ENCODE measurements at regions not wholly inside any gene's neighbourhood (a gene's known extent, or its start where the extent isn't known, plus 50 kb on each side); places are given as distances from the start of the nearest gene placed in this dataset.
"Not testable (repeated sequence)": the region's sequence is repeated elsewhere in the genome, so short reads cannot be mapped to it uniquely, and the experiment has no call there.

DNA sequence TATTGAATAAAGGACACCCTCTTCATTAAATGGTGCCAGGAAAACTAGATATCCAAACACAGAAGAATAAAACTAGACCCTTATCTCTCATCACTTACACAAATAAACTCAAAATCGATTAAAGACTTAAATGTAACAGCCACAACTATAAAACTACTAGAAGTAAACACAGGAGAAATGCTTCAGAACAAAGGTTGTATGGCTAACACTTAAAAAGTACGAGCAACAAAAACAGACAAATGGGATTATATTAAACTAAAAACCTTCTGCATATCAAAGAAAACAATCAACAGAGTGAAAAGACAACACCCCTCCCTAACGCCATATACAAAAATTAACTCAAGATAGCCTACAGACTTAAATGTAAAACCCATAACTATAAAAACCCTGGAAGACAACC lies 104.7 kb upstream of the CLEC6A start:
- DNase-seq; H3K36me3 ChIP-seq; H3K4me3 ChIP-seq; H3K27me3 ChIP-seq; H3K27ac ChIP-seq; ATAC-seq; H3K9me3 ChIP-seq; H3K4me1 ChIP-seq; intact Hi-C loops (cut with DNase I; ENCODE audit: low total_unique reads); in situ Hi-C loops (cut with MboI; ENCODE audit: low sequenced_read_pairs in 4 of 4): not testable (repeated sequence)

DNA sequence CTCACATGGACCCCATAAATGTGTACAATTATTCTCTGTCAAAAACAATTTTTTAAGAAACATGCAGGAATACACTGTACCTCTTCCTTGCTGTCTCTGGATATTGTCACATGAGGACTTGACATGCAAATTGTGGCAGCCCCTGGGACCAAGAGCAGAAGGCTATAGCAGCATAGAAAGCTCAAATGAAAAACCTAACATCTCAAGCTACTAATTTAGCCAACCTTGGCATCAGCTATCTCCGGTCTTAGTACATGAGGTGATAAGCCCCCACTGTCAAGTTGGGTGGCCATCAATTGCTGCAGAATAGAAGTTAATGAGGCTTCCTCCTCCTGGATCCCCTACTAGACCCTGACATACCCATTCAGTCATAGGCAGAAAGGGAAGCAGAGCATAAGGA lies 101.0 kb upstream of the CLEC6A start:
- in situ Hi-C loops (cut with MboI; ENCODE audit: low sequenced_read_pairs in 4 of 4), result not testable (repeated sequence)

DNA sequence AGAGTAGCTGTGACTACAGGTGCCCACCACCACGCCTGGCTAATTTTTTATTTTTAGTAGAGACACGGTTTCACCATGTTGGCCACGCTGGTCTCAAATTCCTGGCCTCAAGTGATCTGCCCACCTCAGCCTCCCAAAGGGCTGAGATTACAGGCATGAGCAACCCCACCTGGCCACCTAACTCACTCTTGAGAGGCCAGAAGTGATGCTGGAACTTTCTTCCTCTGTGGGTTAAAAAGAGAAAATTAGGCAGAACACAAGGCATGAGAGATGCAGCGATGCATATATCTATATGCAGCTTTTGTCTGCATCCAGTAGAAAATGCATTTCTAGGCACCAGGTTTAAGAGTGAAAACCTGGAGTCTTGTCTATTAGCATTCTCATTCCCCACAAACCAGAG lies 100.2 kb upstream of the CLEC6A start:
- DNase-seq; intact Hi-C loops (cut with DNase I; ENCODE audit: low total_unique reads); H3K36me3 ChIP-seq; H3K9me3 ChIP-seq; H3K4me3 ChIP-seq; H3K4me1 ChIP-seq; H3K27me3 ChIP-seq; ATAC-seq; H3K27ac ChIP-seq; in situ Hi-C loops (cut with MboI; ENCODE audit: low sequenced_read_pairs in 4 of 4): not testable (repeated sequence)

More for the DNA sequence above, 101.0 kb upstream of the CLEC6A start:
- H3K27me3 ChIP-seq; ATAC-seq; DNase-seq; H3K9me3 ChIP-seq; intact Hi-C loops (cut with DNase I; ENCODE audit: low total_unique reads); H3K36me3 ChIP-seq; H3K4me3 ChIP-seq; H3K27ac ChIP-seq; H3K4me1 ChIP-seq: not testable (repeated sequence)

DNA sequence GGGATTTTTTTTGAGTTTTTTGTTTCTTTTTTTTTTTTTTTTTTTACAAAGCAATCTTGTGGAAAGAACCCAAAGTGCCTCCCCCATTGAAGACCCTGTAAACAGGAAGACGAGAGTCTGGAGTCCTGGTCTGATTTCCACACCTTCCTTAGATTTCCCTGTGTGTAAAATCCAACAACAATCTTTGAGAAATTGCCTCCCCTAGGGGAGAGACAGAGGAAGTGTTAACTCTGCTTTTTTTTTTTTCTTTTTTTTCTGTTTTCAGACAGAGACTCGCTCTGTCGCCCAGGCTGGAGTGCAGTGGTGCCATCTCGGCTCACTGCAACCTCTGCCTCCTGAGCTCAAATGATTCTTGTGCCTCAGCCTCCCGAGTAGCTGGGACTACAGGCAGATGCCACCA lies 82.0 kb upstream of the CLEC6A start:
- intact Hi-C loops (cut with DNase I; ENCODE audit: low total_unique reads); DNase-seq; H3K4me1 ChIP-seq; H3K27me3 ChIP-seq; H3K4me3 ChIP-seq; H3K27ac ChIP-seq; ATAC-seq; H3K9me3 ChIP-seq; in situ Hi-C loops (cut with MboI; ENCODE audit: low sequenced_read_pairs in 4 of 4); H3K36me3 ChIP-seq: not testable (repeated sequence)

DNA sequence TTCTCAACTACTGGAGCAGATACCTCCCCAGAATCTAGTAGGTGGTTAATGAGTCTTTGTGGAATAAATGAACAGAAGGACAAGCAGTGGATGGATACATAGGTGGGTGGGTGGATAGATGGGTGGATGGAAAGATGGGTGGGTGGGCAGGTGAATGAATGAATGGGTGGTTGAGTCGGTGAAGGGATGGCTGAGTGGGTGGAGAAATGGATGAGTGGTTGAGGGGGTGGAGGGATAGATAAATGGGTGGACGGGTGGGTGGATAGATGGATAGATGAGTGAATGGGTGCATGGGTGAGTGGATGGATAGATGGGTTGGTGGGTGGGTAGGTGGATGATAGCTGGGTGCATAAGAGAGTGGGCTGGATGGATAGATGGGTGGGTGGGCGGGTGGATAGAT lies 80.6 kb upstream of the CLEC6A start:
- H3K9me3 ChIP-seq; ATAC-seq; DNase-seq; in situ Hi-C loops (cut with MboI; ENCODE audit: low sequenced_read_pairs in 4 of 4); H3K27ac ChIP-seq; H3K27me3 ChIP-seq; H3K4me1 ChIP-seq; intact Hi-C loops (cut with DNase I; ENCODE audit: low total_unique reads); H3K4me3 ChIP-seq; H3K36me3 ChIP-seq: not testable (repeated sequence)

DNA sequence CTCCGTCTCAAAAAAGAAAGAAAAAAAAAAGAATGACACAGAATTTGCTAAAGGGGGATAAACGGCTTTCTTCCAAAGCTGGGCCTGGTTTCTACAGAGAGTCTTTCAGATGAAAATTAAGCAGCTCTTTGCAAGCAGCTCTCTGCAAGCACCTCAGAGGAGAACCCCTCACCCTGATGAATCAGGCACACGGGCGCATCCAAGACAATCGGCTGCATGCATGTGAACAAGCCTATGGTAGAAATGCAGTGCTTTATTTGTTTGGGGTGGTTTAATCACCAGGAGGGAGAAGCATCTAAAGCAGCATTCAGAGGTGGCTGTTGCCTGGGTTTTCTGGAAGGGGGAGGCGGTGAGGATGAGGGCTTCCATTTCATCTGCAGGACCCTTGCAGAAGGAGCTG lies 78.0 kb upstream of the CLEC6A start:
- intact Hi-C loops (cut with DNase I; ENCODE audit: low total_unique reads); H3K9me3 ChIP-seq; DNase-seq; H3K27me3 ChIP-seq; H3K4me1 ChIP-seq; in situ Hi-C loops (cut with MboI; ENCODE audit: low sequenced_read_pairs in 4 of 4); H3K4me3 ChIP-seq; H3K27ac ChIP-seq; H3K36me3 ChIP-seq; ATAC-seq: not testable (repeated sequence)

DNA sequence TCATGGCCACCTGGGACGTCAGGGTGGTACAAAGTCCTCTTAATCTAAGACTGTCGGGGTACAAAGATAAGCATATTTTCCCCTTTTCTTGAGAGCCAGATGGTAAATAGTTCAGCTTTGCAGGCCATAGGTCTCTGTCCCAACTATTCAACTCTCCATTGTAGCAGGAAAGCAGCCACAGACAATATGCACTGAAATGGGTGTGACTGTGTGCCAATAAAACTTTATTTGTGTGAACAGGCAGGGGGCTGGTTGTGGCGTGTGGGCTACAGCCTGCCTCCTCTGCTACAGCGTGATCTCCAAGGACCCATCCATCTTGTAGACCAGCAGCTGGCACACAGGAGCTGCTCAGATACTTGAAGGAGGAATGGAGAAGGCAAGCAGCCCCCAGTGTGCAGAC lies 73.2 kb upstream of the CLEC6A start:
- H3K27me3 ChIP-seq; intact Hi-C loops (cut with DNase I; ENCODE audit: low total_unique reads); H3K4me3 ChIP-seq; H3K4me1 ChIP-seq; ATAC-seq; DNase-seq; H3K36me3 ChIP-seq; in situ Hi-C loops (cut with MboI; ENCODE audit: low sequenced_read_pairs in 4 of 4); H3K9me3 ChIP-seq; H3K27ac ChIP-seq: not testable (repeated sequence)

DNA sequence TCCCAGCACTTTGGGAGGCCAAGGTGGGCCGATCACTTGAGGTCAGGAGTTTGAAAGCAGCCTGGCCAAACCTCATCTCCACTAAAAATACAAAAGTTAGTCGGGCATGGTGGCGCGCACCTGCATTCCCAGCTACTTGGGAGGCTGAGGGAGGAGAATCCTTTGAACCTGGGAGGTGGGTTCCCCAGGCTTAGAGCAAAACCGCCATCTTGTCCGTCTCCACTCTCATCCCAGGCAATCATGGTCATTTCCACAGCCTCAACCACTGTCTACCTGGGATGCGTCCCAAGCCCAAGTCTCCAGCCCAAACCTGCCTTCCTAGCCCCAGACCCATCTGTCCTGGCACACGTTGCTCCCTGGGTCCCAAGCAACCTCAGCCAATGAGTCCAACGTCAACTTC lies 71.1 kb upstream of the CLEC6A start:
- ATAC-seq; H3K36me3 ChIP-seq; H3K27ac ChIP-seq; H3K4me1 ChIP-seq; DNase-seq; H3K4me3 ChIP-seq; in situ Hi-C loops (cut with MboI; ENCODE audit: low sequenced_read_pairs in 4 of 4); intact Hi-C loops (cut with DNase I; ENCODE audit: low total_unique reads); H3K27me3 ChIP-seq; H3K9me3 ChIP-seq: not testable (repeated sequence)

DNA sequence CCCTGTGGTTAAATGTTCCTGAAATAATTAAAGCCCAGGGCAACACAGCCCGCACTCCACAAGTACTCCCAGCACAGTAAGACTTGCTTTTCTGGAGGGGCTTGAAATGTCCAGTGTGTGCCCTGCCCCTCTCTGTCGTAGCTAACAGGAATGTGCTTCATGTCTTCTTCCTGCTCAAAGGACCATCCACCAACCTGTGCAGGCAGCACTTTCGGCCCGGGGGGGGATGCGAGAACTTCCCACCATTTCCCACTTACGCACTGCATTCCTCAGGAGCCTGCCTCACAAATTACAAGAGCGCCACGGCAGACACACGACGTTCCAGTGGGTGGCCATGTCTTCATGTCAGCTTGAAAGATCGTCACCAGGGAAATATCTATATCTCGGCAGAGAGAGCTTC lies 70.3 kb upstream of the CLEC6A start:
- H3K27ac ChIP-seq; H3K27me3 ChIP-seq; H3K4me3 ChIP-seq; intact Hi-C loops (cut with DNase I; ENCODE audit: low total_unique reads); DNase-seq; H3K4me1 ChIP-seq; H3K9me3 ChIP-seq; H3K36me3 ChIP-seq; in situ Hi-C loops (cut with MboI; ENCODE audit: low sequenced_read_pairs in 4 of 4); ATAC-seq: not testable (repeated sequence)

DNA sequence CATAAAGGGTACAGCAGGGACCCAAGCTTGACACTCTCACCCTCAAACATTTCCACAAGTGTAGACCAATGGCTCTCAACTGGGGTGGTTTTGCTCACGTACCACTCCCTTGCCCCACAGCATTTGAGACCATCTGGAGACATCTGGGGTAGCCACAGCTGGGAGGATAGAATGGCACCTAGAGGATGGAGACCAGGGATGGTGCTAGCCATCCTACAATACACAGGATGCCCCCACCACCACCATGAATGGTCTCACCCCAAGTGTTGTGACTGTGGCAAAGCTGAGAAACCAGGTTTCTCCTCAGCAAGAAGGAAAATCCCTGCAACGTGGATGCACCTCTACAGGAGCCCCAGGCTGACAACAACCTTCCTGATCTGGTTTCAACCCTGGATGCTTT lies 69.1 kb upstream of the CLEC6A start:
- H3K9me3 ChIP-seq; DNase-seq; H3K27ac ChIP-seq; H3K27me3 ChIP-seq; H3K4me1 ChIP-seq; intact Hi-C loops (cut with DNase I; ENCODE audit: low total_unique reads); ATAC-seq; H3K36me3 ChIP-seq; in situ Hi-C loops (cut with MboI; ENCODE audit: low sequenced_read_pairs in 4 of 4); H3K4me3 ChIP-seq: not testable (repeated sequence)

DNA sequence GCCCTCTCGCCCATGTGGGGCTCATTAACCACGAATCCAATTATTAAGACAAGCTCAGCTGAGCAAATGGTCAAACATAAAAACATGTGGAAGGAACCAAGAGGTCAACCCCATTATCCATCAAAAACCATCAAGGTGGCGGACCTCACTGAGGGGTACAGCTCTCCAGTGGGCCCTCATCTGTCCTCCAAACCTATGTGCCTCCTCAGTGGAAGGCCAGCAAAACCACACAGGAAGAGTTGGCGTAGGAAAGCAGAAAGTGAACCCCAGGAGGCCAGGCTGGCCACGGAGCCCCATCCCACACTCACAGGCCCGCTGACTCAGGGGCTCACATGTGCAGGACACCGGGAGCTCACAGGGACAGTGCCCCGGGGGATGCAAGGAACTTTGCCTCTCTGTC lies 66.5 kb upstream of the CLEC6A start:
- H3K4me1 ChIP-seq; H3K27me3 ChIP-seq; in situ Hi-C loops (cut with MboI; ENCODE audit: low sequenced_read_pairs in 4 of 4); H3K27ac ChIP-seq; H3K4me3 ChIP-seq; DNase-seq; intact Hi-C loops (cut with DNase I; ENCODE audit: low total_unique reads); ATAC-seq; H3K36me3 ChIP-seq; H3K9me3 ChIP-seq: not testable (repeated sequence)

Measured in gastrocnemius medialis (tissue), 4 donors.